ENCODE measurements at regions not wholly inside any gene's neighbourhood (a gene's known extent, or its start where the extent isn't known, plus 50 kb on each side); places are given as distances from the start of the nearest gene placed in this dataset.

GRCh38 chr5:4584982-4585381 is 555.1 kb upstream of the ADAMTS16 start:
- H3K79me2 ChIP-seq (ENCODE audit: control insufficient read depth, insufficient read depth, low read length), result no peaks in the 10 kb centered on the region
- H3K4me3 ChIP-seq (replicated peaks in 1 of 3; ENCODE audit: insufficient read depth in 1 of 3, low read depth in 1 of 3, low read length in 3 of 3), result no peak overlapping the region
- no peak overlapping the region for H3K9ac ChIP-seq (replicated peaks; ENCODE audit: extremely low read depth, insufficient read depth, low read length)
- no peaks in the 10 kb centered on the region for H3K9me1 ChIP-seq (replicated peaks; ENCODE audit: control insufficient read depth, extremely low read depth, insufficient read depth, low read length)
- H3K4me1 ChIP-seq (ENCODE audit: control insufficient read depth, extremely low read depth, insufficient read depth, low read length), result no peaks in the 10 kb centered on the region
- DNase-seq (ENCODE audit: low read depth, low spot score), result no peak
- TF ChIP-seq CTCF (IDR thresholded peaks at IDR 0.05; ENCODE audit: extremely low read depth in 1 of 2, insufficient read depth in 1 of 2, low read depth in 1 of 2, low read length in 2 of 2) (no peak), GATA2 (IDR thresholded peaks at IDR 0.05; ENCODE audit: insufficient read depth, insufficient read length, low read depth, low read length) (no peak), MYC (IDR thresholded peaks at IDR 0.05; ENCODE audit: low read depth, low read length) (no peak), JUN (IDR thresholded peaks at IDR 0.05; ENCODE audit: borderline replicate concordance, insufficient read depth, insufficient read length, low read depth) (no peak), MAX (IDR thresholded peaks at IDR 0.05; ENCODE audit: insufficient read depth, insufficient read length) (no peak), EZH2 (IDR thresholded peaks at IDR 0.05; ENCODE audit: borderline replicate concordance, low read depth, low read length, severe bottlenecking) (no peak), POLR2A (IDR thresholded peaks at IDR 0.05; ENCODE audit: low read depth, low read length) (no peak), POLR2AphosphoS5 (IDR thresholded peaks at IDR 0.05; ENCODE audit: insufficient read depth, low read depth, low read length) (no peak)
- H3K27me3 ChIP-seq (ENCODE audit: control insufficient read depth in 2 of 2, insufficient read depth in 2 of 2, low read length in 2 of 2), result no peaks in the 10 kb centered on the region
- peaks cover 3% of the 10 kb centered on the region for H3K9me3 ChIP-seq (replicated peaks; ENCODE audit: control insufficient read depth, insufficient read depth, low read length)
- H3K4me2 ChIP-seq (ENCODE audit: insufficient read depth, low read length), result no peak overlapping the region
- H3K36me3 ChIP-seq (ENCODE audit: control insufficient read depth in 2 of 2, extremely low read depth in 1 of 2, insufficient read depth in 2 of 2, low read length in 2 of 2), result no peaks in the 10 kb centered on the region
- FAIRE-seq, result no peak
- H2AFZ ChIP-seq (ENCODE audit: low read depth, low read length), result no peak overlapping the region
- no peak overlapping the region for H3K27ac ChIP-seq (ENCODE audit: insufficient read depth, low read depth, low read length)
- dilution Hi-C loops (cut with MboI; ENCODE audit: extremely low pct_ligation_motif_present, low sequenced_read_pairs), result no loop called here
- ChIA-PET POLR2A (no interaction called here), CTCF (no interaction called here)
- no TSS peak for BruUV-seq (replicated peaks)
- no peaks in the 10 kb centered on the region for H4K20me1 ChIP-seq (replicated peaks; ENCODE audit: control insufficient read depth, extremely low read depth, insufficient read depth, low read length)
- intact Hi-C loops (cut with micrococcal nuclease), result no loop called here
